ENCODE measurements at regions not wholly inside any gene's neighbourhood (a gene's known extent, or its start where the extent isn't known, plus 50 kb on each side); places are given as distances from the start of the nearest gene placed in this dataset.

- no peak for TF ChIP-seq CTCF (IDR thresholded peaks at IDR 0.05; ENCODE audit: insufficient read depth, low read depth, low read length, missing control alignments)
- no peak for DNase-seq (ENCODE audit: low read depth)
- H3K4me3 ChIP-seq (ENCODE audit: low read length), result no peak overlapping the region
Measured at GRCh38 chr4:186002853-186003252, 66.1 kb upstream of the TLR3 start.

- no peak overlapping the region for H3K4me3 ChIP-seq (ENCODE audit: low read length)
- no peak for DNase-seq (ENCODE audit: low read depth)
- no peak for TF ChIP-seq CTCF (IDR thresholded peaks at IDR 0.05; ENCODE audit: insufficient read depth, low read depth, low read length, missing control alignments)
Measured at GRCh38 chr4:186003746-186004145, 65.2 kb upstream of the TLR3 start.

- no peak overlapping the region for H3K4me3 ChIP-seq (ENCODE audit: low read length)
- no peak for DNase-seq (ENCODE audit: low read depth)
Measured at GRCh38 chr4:186008057-186008456, 60.9 kb upstream of the TLR3 start.

GRCh38 chr4:186009976-186010375, 59.0 kb upstream of the TLR3 start:
- TF ChIP-seq CTCF (IDR thresholded peaks at IDR 0.05; ENCODE audit: insufficient read depth, low read depth, low read length, missing control alignments), result no peak
- DNase-seq (ENCODE audit: low read depth), result no peak
- H3K4me3 ChIP-seq (ENCODE audit: low read length), result no peak overlapping the region

More at GRCh38 chr4:186008057-186008456, 60.9 kb upstream of the TLR3 start:
- no peak for TF ChIP-seq CTCF (IDR thresholded peaks at IDR 0.05; ENCODE audit: insufficient read depth, low read depth, low read length, missing control alignments)

- no peak overlapping the region for H3K4me3 ChIP-seq (ENCODE audit: low read length)
- DNase-seq (ENCODE audit: low read depth), result no peak
- no peak for TF ChIP-seq CTCF (IDR thresholded peaks at IDR 0.05; ENCODE audit: insufficient read depth, low read depth, low read length, missing control alignments)
Measured at GRCh38 chr4:186010821-186011220, 58.1 kb upstream of the TLR3 start.

GRCh38 chr4:186012071-186012470, 56.9 kb upstream of the TLR3 start:
- DNase-seq (ENCODE audit: low read depth), result no peak
- no peak for TF ChIP-seq CTCF (IDR thresholded peaks at IDR 0.05; ENCODE audit: insufficient read depth, low read depth, low read length, missing control alignments)
- no peak overlapping the region for H3K4me3 ChIP-seq (ENCODE audit: low read length)

- no peak overlapping the region for H3K4me3 ChIP-seq (ENCODE audit: low read length)
- DNase-seq (ENCODE audit: low read depth), result no peak
- no peak for TF ChIP-seq CTCF (IDR thresholded peaks at IDR 0.05; ENCODE audit: insufficient read depth, low read depth, low read length, missing control alignments)
Measured at GRCh38 chr4:186013419-186014186, 55.4 kb upstream of the TLR3 start.
